LNCaP clone FGC (cell line): ENCODE measurements at regions not wholly inside any gene's neighbourhood (a gene's known extent, or its start where the extent isn't known, plus 50 kb on each side); places are given as distances from the start of the nearest gene placed in this dataset.

Experiments
- DNase-seq: peaks from one replicate; pipeline ENCODE4 v3.0.0-alpha.2; 2011; ENCODE audit warnings: low read depth
- H3K4me3 ChIP-seq: 2 replicates; pipeline ENCODE4 v1.5.1; 2011; ENCODE audit warnings: mild to moderate bottlenecking, low read depth, low read length, control low read depth
- CTCF ChIP-seq: IDR thresholded peaks from 2 replicates; pipeline ENCODE4 v1.5.1; 2012; ENCODE audit warnings: mild to moderate bottlenecking; ENCODE audit not compliant: control insufficient read depth, insufficient read depth; ENCODE audit errors: extremely low read depth

GRCh38 chrX:80098038-80098437 lies 83.5 kb downstream of the TBX22 start:
- H3K4me3 ChIP-seq = no peak overlapping the region
- no peak for DNase-seq
- TF ChIP-seq CTCF = no peak

GRCh38 chrX:80120335-80120734 lies 105.8 kb downstream of the TBX22 start:
- H3K4me3 ChIP-seq = no peak overlapping the region
- DNase-seq = no peak
- no peak for TF ChIP-seq CTCF

- DNase-seq = no peak
- H3K4me3 ChIP-seq = no peak overlapping the region
- TF ChIP-seq CTCF = no peak
These were observed 124.4 kb downstream of the TBX22 start for GRCh38 chrX:80138938-80139337.

GRCh38 chrX:80139564-80139963 lies 125.0 kb downstream of the TBX22 start:
- no peak overlapping the region for H3K4me3 ChIP-seq
- no peak for DNase-seq
- no peak for TF ChIP-seq CTCF

GRCh38 chrX:80170581-80170980 lies 156.0 kb downstream of the TBX22 start:
- TF ChIP-seq CTCF = no peak
- no peak for DNase-seq
- H3K4me3 ChIP-seq = no peak overlapping the region

- TF ChIP-seq CTCF = no peak
- no peak overlapping the region for H3K4me3 ChIP-seq
These were observed 158.7 kb downstream of the TBX22 start for GRCh38 chrX:80173261-80173660.

GRCh38 chrX:80174925-80175574 lies 160.5 kb downstream of the TBX22 start:
- DNase-seq = no peak
- no peak for TF ChIP-seq CTCF
- no peak overlapping the region for H3K4me3 ChIP-seq

More at GRCh38 chrX:80173261-80173660, 158.7 kb downstream of the TBX22 start:
- no peak for DNase-seq
